IPS-20b (cell line): ENCODE measurements at regions not wholly inside any gene's neighbourhood (a gene's known extent, or its start where the extent isn't known, plus 50 kb on each side); places are given as distances from the start of the nearest gene placed in this dataset.
"Not testable (repeated sequence)": the region's sequence is repeated elsewhere in the genome, so short reads cannot be mapped to it uniquely, and the experiment has no call there.

Experiments used
- H3K27ac ChIP-seq: one replicate; pipeline ENCODE4 v1.5.1; 2013; ENCODE audit warnings: low read length
- H3K27me3 ChIP-seq: 2 replicates; pipeline ENCODE4 v1.6.1; 2013; ENCODE audit warnings: mild to moderate bottlenecking, low read length, inconsistent platforms; ENCODE audit not compliant: insufficient read depth
- H3K36me3 ChIP-seq: 2 replicates; pipeline ENCODE4 v1.6.1; 2013; ENCODE audit warnings: low read depth, mild to moderate bottlenecking, inconsistent platforms, low read length, moderate library complexity; ENCODE audit not compliant: insufficient read depth
- H3K4me1 ChIP-seq: 2 replicates; pipeline ENCODE4 v1.6.1; 2013; ENCODE audit warnings: mild to moderate bottlenecking, control low read depth, inconsistent platforms, low read length, moderate library complexity; ENCODE audit not compliant: insufficient read depth
- H3K4me3 ChIP-seq: 2 replicates; pipeline ENCODE4 v1.5.1; 2013; ENCODE audit warnings: mild to moderate bottlenecking, low read length, inconsistent platforms
- H3K9ac ChIP-seq: 2 replicates; pipeline ENCODE4 v1.6.1; 2013; ENCODE audit warnings: low read depth, mild to moderate bottlenecking, inconsistent platforms, low read length, moderate library complexity
- H3K9me3 ChIP-seq: 2 replicates; pipeline ENCODE4 v1.6.1; 2013; ENCODE audit warnings: mild to moderate bottlenecking, low read depth, low read length, inconsistent platforms; ENCODE audit not compliant: insufficient read depth

- no peaks in the 10 kb centered on the region for H3K36me3 ChIP-seq
- no peak overlapping the region for H3K4me3 ChIP-seq
- no peaks in the 10 kb centered on the region; the same call in 1 of the 2 replicates for H3K4me1 ChIP-seq
- H3K9me3 ChIP-seq: no peaks in the 10 kb centered on the region
- no peak overlapping the region for H3K9ac ChIP-seq
- no peak overlapping the region for H3K27ac ChIP-seq
- H3K27me3 ChIP-seq: no peaks in the 10 kb centered on the region
Observed at GRCh38 chr2:182477774-182478173, 50.9 kb upstream of the PDE1A start.

- Histone ChIP-seq H3K9ac (no peak overlapping the region), H3K4me1 (no peaks in the 10 kb centered on the region; the same call in 1 of the 2 replicates), H3K27me3 (no peaks in the 10 kb centered on the region)
Observed at GRCh38 chr2:182481676-182482075, 54.8 kb upstream of the PDE1A start.

GRCh38 chr2:182482511-182482910 lies 55.7 kb upstream of the PDE1A start:
- Histone ChIP-seq H3K9ac (no peak overlapping the region), H3K4me1 (no peaks in the 10 kb centered on the region; the same call in 1 of the 2 replicates), H3K36me3 (no peaks in the 10 kb centered on the region), H3K27ac (no peak overlapping the region), H3K4me3 (no peak overlapping the region), H3K27me3 (no peaks in the 10 kb centered on the region), H3K9me3 (no peaks in the 10 kb centered on the region)

More at GRCh38 chr2:182481676-182482075, 54.8 kb upstream of the PDE1A start:
- H3K9me3 ChIP-seq: no peaks in the 10 kb centered on the region
- H3K4me3 ChIP-seq: no peak overlapping the region
- no peak overlapping the region for H3K27ac ChIP-seq
- H3K36me3 ChIP-seq: no peaks in the 10 kb centered on the region

GRCh38 chr2:182496596-182496995 lies 69.8 kb upstream of the PDE1A start:
- Histone ChIP-seq H3K9ac (no peak overlapping the region), H3K27me3 (no peaks in the 10 kb centered on the region), H3K36me3 (no peaks in the 10 kb centered on the region), H3K4me1 (peaks cover 19% of the 10 kb centered on the region), H3K4me3 (no peak overlapping the region), H3K27ac (no peak overlapping the region), H3K9me3 (no peaks in the 10 kb centered on the region)

GRCh38 chr2:182499706-182500470 lies 73.1 kb upstream of the PDE1A start:
- Histone ChIP-seq H3K4me1 (peaks cover 21% of the 10 kb centered on the region), H3K36me3 (no peaks in the 10 kb centered on the region), H3K27me3 (no peaks in the 10 kb centered on the region), H3K9ac (no peak overlapping the region), H3K4me3 (no peak overlapping the region), H3K9me3 (no peaks in the 10 kb centered on the region), H3K27ac (no peak overlapping the region)

- H3K36me3 ChIP-seq: no peaks in the 10 kb centered on the region
Observed at GRCh38 chr2:182503886-182504285, 77.0 kb upstream of the PDE1A start.

GRCh38 chr2:182504903-182505302 lies 78.1 kb upstream of the PDE1A start:
- H3K9ac ChIP-seq: no peak overlapping the region
- H3K27ac ChIP-seq: no peak overlapping the region
- H3K4me1 ChIP-seq: peaks cover 18% of the 10 kb centered on the region
- no peak overlapping the region for H3K4me3 ChIP-seq
- no peaks in the 10 kb centered on the region for H3K9me3 ChIP-seq
- no peaks in the 10 kb centered on the region for H3K27me3 ChIP-seq
- no peaks in the 10 kb centered on the region for H3K36me3 ChIP-seq

More at GRCh38 chr2:182503886-182504285, 77.0 kb upstream of the PDE1A start:
- Histone ChIP-seq H3K27ac (no peak overlapping the region), H3K9ac (no peak overlapping the region), H3K4me3 (no peak overlapping the region), H3K27me3 (no peaks in the 10 kb centered on the region), H3K9me3 (no peaks in the 10 kb centered on the region), H3K4me1 (peaks cover 21% of the 10 kb centered on the region)

- Histone ChIP-seq H3K36me3 (no peaks in the 10 kb centered on the region), H3K4me1 (peaks cover 2% of the 10 kb centered on the region), H3K4me3 (no peak overlapping the region), H3K9ac (no peak overlapping the region), H3K27ac (no peak overlapping the region), H3K9me3 (no peaks in the 10 kb centered on the region), H3K27me3 (no peaks in the 10 kb centered on the region)
Observed at GRCh38 chr2:182506606-182507005, 79.8 kb upstream of the PDE1A start.

GRCh38 chr2:182508583-182508982 lies 81.7 kb upstream of the PDE1A start:
- H3K9me3 ChIP-seq, H3K4me3 ChIP-seq, H3K36me3 ChIP-seq, H3K9ac ChIP-seq, H3K27me3 ChIP-seq, H3K27ac ChIP-seq, H3K4me1 ChIP-seq: not testable (repeated sequence)

GRCh38 chr2:182509216-182509615 lies 82.4 kb upstream of the PDE1A start:
- Histone ChIP-seq H3K4me3 (no peak overlapping the region), H3K36me3 (no peaks in the 10 kb centered on the region), H3K27me3 (no peaks in the 10 kb centered on the region), H3K4me1 (no peaks in the 10 kb centered on the region), H3K9ac (no peak overlapping the region), H3K27ac (no peak overlapping the region), H3K9me3 (no peaks in the 10 kb centered on the region)

- H3K27me3 ChIP-seq: no peaks in the 10 kb centered on the region
- H3K27ac ChIP-seq: no peak overlapping the region
- H3K9me3 ChIP-seq: no peaks in the 10 kb centered on the region
- H3K4me3 ChIP-seq: peak overlapping the region; percentile 20; the same call in 1 of the 2 replicates
- no peaks in the 10 kb centered on the region for H3K4me1 ChIP-seq
- no peak overlapping the region for H3K9ac ChIP-seq
- no peaks in the 10 kb centered on the region for H3K36me3 ChIP-seq
Observed at GRCh38 chr2:182521453-182522404, 94.9 kb upstream of the PDE1A start.
